ACHN (cell line): ENCODE measurements at regions not wholly inside any gene's neighbourhood (a gene's known extent, or its start where the extent isn't known, plus 50 kb on each side); places are given as distances from the start of the nearest gene placed in this dataset.

ENCODE experiments used
- DNase-seq: peaks from one replicate; pipeline ENCODE4 v3.0.0-alpha.2; 2015
- in situ Hi-C: cut with HindIII; loops from 2 replicates; pipeline ENCODE4 v1.10.0; 2017; ENCODE audit warnings: low sequenced_read_pairs, low pct_ligation_motif_present, low pct_unique_long_range_greater_than_20kb

- no peak for DNase-seq
- in situ Hi-C loops = no loop called here
These were observed 97.8 kb downstream of the PCDH1 start for GRCh38 chr5:141780240-141780951.

DNA sequence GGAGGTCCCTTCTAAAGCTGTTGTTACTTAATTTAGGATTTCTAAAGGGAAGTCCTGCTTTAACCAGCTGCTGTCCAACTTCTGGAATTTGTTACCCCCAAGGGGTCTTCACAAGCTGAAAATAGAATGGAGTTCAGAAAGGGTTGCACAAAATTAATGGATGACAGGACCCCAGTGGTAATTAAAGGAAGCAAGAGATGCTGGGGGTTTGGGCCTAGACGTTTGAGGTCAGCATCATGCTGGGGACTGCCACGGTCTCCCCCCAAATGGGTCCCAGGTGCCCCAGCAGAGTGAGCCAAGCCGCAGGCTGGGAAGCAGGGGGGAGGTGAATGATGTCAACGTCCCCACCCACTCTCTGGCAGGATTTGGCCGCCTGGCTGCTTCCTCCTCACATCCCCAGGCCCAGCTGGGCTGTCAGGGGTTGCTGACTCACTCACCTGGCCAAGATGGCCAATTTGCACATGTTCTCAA is 97.5 kb upstream of the ARAP3 start:
- in situ Hi-C loops = no loop called here
- DNase-seq = peak; percentile 41

- in situ Hi-C loops = no loop called here
- no peak for DNase-seq
These were observed 96.7 kb upstream of the ARAP3 start for GRCh38 chr5:141778683-141779082.

GRCh38 chr5:141778206-141778605 is 96.2 kb upstream of the ARAP3 start:
- peak; percentile 87 for DNase-seq
- in situ Hi-C loops = no loop called here

DNA sequence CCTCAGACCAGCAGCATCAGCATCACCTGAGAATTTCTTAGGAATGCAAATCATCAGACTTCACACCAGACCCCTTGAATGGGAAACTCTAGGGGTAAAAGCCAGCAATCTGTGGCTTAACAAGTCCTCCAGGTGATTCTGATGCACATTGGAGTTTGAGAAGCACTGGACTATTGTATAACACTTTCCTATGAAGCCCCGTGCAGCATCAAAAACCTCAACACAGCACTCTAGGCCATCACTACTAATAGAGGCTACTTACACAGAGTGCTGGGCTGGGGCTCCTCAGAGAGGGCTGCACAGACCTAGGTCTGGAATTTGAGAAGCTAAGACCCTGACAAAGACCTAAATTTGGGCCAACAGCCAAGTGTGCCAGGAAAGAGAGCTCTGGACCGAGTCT is 95.7 kb upstream of the ARAP3 start:
- no peak for DNase-seq
- in situ Hi-C loops = no loop called here

GRCh38 chr5:141777130-141777529 is 95.1 kb upstream of the ARAP3 start:
- in situ Hi-C loops = no loop called here
- DNase-seq = no peak

GRCh38 chr5:141773779-141774562 is 91.9 kb upstream of the ARAP3 start:
- in situ Hi-C loops = no loop called here
- DNase-seq = no peak

DNA sequence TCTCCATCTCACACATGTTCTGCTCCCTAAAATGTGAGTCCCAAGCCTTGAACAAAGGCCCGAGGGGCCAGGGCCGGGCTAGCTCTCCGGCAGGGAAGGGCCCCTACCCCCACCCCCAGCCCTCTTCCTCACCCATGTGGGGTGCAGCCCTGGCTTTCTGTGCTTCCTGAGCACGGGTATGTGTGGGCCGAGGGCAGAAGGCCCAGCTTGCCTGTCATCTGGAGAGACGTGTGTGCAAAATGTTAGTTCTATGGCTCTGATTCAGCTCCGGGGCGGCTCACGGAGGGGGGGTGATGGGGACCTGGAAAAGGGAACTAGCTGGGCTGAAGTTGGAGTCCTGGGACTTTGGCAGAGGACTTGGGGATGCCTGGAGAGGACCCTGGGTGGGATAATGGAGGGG is 90.3 kb upstream of the ARAP3 start:
- in situ Hi-C loops = no loop called here
- DNase-seq = no peak

GRCh38 chr5:141771562-141771961 is 89.5 kb upstream of the ARAP3 start:
- in situ Hi-C loops = no loop called here
- no peak for DNase-seq

- in situ Hi-C loops = no loop called here
- no peak for DNase-seq
These were observed 89.0 kb upstream of the ARAP3 start for GRCh38 chr5:141771031-141771430.

GRCh38 chr5:141769671-141770070 is 87.6 kb upstream of the ARAP3 start:
- no peak for DNase-seq
- in situ Hi-C loops = no loop called here

DNA sequence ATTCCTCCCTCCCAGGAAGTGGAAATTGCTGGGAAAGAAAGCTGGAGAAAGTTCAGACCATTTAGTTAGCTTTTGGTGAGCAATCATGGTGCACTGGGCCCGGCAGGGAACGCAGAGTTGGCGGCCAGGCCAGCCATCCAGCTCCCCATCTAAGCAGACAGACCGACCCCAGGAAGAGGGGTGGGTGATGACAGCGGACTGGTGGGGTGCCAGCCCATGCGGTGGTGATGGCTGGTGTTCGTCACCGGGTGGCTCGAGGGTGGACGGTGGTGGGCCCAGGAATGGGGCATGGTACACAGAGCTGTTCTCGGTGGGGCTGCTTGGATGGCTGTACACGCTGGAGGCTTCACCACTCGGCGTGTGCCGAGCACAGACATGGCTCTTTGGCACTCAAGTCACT is 85.6 kb upstream of the ARAP3 start:
- in situ Hi-C loops = no loop called here
- no peak for DNase-seq

DNA sequence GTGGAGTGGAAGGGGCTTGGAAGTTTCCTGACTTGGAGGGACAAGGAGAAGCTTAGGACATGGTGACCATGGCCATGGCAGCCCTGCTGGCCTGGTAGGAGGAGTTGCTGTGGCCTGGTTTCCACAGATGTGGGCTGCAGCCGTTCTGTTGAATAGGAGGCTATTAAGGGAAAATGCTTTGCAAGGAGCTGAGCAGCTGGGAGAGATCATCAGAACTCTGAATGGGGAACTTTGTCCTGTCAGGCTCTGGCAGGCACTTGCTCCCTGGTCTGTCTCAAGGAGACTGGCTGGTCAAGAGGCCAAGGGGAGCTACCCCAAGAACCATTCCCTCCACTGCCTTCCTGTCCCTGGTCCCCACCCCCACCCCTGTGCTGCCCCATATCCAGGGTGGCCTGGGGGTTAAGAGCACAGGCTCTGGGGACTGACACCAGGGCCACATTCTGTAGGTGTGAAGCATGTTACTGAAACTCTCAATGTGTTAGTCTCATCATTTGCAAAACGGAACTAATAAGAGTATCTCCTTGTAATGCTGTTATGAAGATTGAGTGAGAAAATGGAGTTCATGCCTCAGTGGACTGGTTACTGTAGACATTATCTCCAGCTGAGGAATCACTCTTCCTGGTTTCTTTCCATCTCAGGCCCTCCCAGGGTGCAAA is 84.0 kb upstream of the ARAP3 start:
- no peak for DNase-seq

GRCh38 chr5:141763541-141763940 is 81.5 kb upstream of the ARAP3 start:
- in situ Hi-C loops = no loop called here

More for the DNA sequence above, 84.0 kb upstream of the ARAP3 start:
- in situ Hi-C loops = no loop called here

DNA sequence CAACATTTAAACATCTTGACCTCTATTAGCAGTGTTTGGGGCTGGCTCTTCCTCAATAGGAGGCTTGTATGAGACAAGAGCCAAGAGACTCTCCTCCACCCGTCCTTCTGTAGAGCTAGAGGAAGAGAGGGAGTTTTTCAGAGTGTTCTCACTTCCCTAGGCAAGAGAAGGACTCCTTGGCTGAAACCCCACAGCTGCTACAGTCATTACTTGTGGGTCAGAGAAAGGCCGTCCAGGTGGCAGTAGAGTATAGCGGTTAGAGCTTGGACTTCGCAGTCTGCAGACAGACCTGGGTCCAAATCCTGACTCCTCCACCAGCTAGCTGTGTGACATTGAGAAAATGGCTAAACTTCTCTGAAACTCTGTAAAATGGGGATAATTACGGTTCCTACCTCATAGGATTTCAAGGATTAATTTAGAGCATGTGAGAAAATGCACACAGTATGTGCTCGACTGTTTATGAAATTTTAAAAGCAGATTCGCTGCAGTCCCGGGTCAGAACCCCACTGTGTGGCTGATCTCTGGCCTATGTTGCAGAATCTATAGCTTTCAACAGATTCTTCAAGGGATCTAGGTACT is 80.8 kb upstream of the ARAP3 start:
- DNase-seq = no peak
- in situ Hi-C loops = no loop called here

More at GRCh38 chr5:141763541-141763940, 81.5 kb upstream of the ARAP3 start:
- no peak for DNase-seq

- no peak for DNase-seq
- in situ Hi-C loops = no loop called here
These were observed 80.3 kb upstream of the ARAP3 start for GRCh38 chr5:141762316-141762715.

DNA sequence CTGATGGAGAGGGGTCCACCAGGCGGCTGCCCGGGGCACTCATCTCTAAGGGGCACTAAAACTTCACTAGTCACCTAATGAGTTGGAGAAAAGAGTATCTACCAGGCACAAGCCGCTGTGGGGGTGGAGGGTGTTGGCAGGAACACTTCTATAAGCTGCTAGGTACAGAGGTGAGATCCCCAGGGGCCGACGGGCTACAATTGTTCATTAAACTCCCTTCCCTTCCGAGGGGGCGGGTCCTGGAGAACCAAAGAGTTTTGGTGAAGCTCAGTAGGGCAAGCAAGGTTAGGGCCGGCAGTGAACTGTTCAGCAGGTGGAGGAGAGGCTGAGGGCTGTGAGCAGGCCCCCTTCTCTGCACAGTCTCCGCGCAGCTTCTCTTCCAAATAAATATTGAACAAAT is 78.7 kb upstream of the ARAP3 start:
- no peak for DNase-seq
- in situ Hi-C loops = no loop called here

DNA sequence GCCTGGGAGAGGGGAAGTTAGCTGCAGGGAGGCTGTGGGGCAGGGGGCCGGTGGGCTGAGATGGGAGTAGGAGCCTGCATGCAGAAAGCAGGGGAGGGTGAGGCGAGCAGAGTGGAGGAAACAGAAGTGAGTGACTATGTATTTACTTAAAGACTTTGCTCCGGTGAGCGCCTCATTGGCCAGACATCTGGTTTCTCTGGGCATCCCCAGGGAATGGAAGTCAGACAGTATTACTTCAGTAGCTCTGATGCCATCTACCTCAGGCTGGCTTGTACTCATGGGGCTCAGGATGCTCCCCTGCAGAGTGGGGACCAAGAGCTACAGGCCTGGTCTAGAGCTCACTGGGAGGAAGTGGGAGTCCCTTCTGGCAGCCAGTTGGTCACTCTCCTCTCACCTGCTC is 78.2 kb upstream of the ARAP3 start:
- no peak for DNase-seq
- in situ Hi-C loops = no loop called here

DNA sequence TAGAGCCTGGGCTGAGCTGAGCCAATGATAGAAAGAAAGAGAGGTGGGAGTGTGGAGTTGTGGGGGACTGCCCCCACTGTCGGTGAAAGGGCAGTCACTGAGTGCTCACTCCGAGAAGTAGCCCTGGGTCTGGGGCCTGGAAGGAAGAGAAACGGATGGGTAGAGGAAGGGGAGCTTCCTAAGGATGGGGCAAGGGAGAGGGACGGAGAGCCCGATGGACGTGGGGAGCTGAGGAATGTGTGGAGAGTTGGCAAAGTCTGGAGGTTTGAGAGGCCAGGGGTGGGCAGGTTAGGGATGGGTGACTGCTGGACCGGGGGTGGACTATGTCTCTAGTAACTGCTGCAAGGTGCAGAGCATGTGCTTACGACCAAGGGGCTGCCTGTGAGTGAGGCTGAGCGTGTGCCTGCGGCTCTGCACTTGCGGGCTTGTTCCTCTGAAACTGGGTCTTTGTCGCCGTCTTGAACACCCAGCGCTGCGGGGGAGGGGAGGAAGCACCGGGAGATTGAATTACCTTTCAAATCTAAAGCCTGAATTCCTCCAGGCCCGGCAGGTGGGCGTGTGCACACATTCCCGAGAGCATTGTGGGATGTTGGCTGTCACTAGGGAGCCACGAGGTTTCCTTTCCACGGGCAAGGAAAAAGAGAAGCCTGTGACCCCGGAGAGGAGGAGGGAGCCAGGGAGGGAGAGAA is 76.4 kb upstream of the ARAP3 start:
- in situ Hi-C loops = no loop called here
- DNase-seq = no peak
